ENCODE measurements at regions not wholly inside any gene's neighbourhood (a gene's known extent, or its start where the extent isn't known, plus 50 kb on each side); places are given as distances from the start of the nearest gene placed in this dataset.
A peak's percentile ranks its signal among the peaks of the same experiment; 100 is the strongest.

DNA sequence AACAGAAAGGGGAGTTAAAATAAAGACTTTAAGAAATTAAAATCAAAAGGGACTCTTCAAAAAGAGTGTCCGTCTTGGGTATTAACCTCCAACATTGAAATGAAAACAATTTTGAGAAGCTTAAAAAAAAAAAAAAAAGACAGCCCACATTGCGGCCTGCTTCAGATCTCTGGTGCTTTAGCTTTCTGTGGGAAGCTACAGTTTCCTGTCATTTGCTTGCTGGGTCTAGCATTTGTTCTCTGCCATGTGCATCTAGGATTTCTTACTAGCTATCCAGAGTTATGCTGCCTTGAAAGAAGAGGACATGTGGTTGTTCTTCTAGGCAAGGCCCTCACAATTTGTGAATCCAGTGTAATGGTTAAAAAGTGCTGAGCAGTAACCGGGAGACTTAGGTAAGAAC lies 375.3 kb downstream of the SLC4A3 start:
- DNase-seq: no peak

GRCh38 chr2:220005362-220005761 lies 377.9 kb downstream of the SLC4A3 start:
- DNase-seq: no peak

GRCh38 chr2:220006152-220006621 lies 378.8 kb downstream of the SLC4A3 start:
- no peak for DNase-seq

GRCh38 chr2:220011859-220012258 lies 384.4 kb downstream of the SLC4A3 start:
- DNase-seq: no peak

GRCh38 chr2:220014961-220015360 lies 387.5 kb downstream of the SLC4A3 start:
- DNase-seq: no peak

GRCh38 chr2:220015576-220015975 lies 388.1 kb downstream of the SLC4A3 start:
- no peak for DNase-seq

GRCh38 chr2:220025207-220025606 lies 397.8 kb downstream of the SLC4A3 start:
- no peak for DNase-seq

DNA sequence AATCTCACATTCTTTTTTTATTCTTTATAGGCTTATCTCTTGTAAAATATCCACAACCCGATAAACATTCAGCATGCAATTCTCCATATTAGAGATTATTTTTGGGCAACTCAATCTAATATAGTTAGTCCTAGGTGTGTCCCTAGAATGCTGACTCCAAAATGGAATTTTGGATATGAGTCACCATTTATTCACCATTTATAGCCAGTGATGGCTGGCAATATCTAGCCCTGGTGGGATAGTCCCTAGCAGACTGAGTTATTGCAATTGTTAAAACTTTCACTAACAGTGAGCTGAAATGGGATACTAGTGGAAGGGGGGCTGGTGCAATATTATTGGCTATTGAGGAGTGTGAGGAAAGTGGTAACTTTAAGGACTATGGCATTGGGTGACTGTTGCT lies 401.6 kb downstream of the SLC4A3 start:
- DNase-seq: no peak

GRCh38 chr2:220033546-220033945 lies 406.1 kb downstream of the SLC4A3 start:
- no peak for DNase-seq

DNA sequence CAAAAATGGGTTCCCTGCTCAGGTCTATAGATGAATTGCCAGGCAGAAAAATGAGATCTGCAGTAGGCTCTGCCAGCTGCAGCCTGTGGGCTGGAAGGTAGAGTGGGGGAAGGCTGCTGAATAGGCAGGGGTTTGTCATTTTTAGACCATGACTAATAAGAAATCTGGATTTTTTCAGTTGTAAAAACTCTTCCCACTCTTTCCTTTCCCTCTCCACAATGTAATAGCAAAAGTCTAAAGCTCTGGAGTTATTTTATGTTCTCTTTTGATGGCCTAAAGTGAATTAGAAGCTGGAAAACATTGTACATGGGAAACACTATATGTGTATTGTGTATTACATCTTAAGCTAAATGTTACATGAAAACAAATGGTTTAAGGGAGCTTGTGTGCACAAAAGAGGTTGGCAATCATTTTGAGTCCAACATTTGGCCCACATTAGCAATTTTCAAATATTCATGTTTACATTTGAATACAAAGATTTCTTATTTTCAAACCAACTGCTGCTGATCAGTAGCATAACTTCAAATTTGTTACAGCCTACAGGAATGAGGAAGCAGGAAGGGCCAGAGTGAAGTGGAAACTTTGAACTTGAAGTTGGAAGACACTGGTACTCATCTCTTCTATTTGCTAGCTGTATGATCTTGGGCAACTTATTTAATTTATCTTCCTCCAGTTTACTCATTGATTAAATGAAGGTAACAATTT lies 407.1 kb downstream of the SLC4A3 start:
- DNase-seq: no peak

GRCh38 chr2:220036431-220036830 lies 409.0 kb downstream of the SLC4A3 start:
- no peak for DNase-seq

DNA sequence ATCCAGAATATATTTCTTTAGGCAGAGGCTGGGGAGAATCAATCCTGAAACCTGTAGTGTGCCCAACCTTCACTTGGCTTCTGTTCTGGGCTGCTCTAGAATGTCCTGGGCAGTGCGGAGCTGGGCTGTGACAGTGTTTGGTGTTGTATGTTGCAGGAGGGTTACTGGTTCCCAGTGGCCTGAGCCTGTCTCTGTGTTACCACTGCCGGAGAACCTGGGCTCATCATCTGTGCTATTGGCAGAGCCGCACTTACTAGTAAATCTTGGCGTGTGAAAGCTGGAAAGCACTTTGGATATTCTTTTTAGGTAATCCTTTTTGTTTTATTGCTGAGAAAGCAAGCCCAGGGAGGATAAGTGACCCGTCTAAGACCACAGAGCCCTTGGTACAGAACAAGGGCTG lies 412.9 kb downstream of the SLC4A3 start:
- DNase-seq: no peak

GRCh38 chr2:220041447-220041846 lies 414.0 kb downstream of the SLC4A3 start:
- no peak for DNase-seq

DNA sequence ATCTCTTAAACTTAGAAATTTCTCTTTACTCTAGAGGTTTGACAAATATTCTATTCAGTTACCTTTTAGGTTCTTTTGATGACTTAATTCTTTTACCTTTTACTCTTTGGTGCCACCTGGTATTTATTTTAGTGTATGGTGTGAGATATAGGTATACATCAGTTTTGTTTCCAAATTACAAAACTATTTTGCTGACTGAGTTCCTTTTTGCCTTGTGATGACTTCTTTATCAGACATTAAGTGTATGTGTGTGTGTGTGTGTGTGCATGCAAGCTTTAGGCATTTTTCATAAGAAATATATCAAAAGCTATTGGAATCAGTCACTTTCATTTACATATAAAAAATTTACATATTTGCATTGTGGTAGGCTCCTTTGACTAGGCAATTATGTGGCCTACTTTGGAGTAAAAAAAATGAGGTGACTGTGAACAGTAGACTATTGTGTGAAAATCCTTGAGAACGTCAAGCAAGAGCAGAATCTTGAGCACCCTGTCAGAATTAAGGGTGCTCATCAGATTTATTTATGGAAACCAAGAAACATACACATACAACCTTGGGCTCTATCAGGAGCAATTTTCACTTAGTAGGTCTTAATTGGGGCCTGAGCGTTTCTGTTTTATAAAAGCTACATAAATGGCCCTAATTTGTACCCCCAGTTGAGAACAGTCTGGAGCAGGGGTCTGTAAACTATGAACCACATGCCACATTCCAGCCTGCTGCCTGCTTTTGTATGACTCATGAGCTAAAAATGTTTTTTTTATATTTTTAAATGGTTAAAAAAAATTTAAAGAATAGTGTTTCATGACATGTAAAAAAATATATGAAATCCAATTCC lies 415.9 kb downstream of the SLC4A3 start:
- DNase-seq: no peak

DNA sequence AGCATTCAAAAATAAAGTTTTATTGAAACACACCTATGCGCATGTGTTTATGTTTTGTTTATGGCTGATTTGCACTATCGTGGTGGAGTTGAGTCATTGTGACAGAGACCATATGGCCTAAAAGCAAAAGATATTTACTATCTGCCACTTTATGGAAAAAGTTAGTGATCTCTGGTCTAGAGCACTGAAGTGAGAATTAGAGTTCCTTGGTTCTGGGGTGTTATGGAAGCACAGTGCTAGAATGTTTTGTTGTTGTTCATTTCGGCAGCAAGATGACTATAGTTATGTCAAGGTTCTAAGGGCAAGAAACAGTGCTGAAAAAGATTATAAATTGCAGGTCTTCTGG lies 416.5 kb downstream of the SLC4A3 start:
- no peak for DNase-seq

- DNase-seq: no peak
These were observed 417.0 kb downstream of the SLC4A3 start for GRCh38 chr2:220044383-220044782.

DNA sequence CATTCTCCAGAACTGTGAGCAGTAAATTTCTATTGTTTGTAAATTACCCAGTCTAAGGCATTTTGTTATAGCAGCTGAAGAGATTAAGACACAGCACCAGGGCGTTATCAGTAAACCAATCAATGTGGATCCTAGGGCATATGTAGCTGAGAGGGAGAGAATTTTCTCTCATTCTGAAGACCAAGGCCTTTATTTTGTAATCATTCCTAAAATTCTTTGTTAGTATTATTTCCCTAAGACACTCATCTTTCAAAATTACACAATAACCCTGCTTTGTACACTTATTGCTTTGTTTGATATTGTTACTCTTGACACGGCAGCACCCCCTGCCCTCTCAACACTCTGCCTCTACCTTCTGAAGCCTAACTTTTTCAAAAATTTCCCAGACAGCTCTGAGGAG lies 419.1 kb downstream of the SLC4A3 start:
- no peak for DNase-seq

DNA sequence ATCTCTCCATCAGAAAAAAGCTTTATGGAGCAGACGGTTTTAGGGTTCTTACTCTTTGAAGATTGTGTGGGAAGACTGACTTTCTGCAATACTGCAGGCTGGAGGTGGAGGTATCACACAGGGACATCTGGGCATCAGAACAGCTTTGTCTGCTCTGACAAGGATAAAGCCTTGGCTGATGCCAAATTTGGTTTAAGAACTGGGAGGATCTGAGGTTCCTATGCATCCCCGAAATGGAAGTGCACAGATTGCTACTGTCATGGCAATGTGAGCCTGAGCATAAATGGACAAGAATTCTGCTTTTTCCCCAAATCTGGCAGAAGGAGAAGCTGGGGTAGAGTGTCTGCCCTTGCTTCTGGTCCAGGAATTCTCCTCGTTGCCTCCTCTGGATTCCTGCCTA lies 424.3 kb downstream of the SLC4A3 start:
- no peak for DNase-seq

GRCh38 chr2:220053919-220054318 lies 426.5 kb downstream of the SLC4A3 start:
- DNase-seq: no peak

DNA sequence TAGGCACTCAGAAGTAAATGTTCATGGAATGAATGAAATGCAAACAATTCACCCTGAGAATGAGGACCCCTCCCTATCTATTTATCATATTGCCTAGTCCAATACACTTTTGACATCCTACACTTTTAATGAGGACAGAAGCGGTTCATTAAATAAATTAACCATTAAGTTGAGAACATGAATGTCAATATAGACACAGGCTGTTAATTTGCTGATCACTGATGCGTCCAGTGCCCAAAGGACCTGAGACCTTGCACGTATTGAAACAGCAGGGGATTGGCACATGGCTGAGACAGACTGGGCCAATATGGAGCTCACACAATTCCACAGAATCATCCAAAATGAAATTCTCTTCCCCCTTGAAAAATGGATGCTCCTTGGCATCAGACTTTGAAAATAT lies 430.0 kb downstream of the SLC4A3 start:
- DNase-seq: no peak

GRCh38 chr2:220057916-220058315 lies 430.5 kb downstream of the SLC4A3 start:
- DNase-seq: no peak

GRCh38 chr2:220064111-220065030 lies 436.9 kb downstream of the SLC4A3 start:
- DNase-seq: peak; percentile 6

DNA sequence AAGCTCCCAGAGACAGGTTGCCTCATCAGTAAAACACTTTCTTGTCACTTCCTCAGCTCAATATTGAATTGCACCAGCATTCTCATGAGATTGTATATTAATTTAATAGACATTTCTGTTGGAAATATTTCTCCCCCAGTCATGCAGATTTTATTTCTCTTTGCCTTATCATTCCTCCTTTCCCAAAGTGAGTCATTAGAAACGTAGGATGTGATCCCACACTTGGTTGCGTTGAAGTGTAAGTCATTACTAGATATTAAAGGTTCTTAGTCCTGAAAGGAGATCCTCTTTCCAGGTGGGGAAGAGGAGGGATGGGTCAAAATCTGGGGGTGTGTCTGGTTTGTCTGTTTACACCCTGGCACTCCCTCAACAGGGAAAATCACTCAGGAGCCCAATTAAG lies 438.2 kb downstream of the SLC4A3 start:
- no peak for DNase-seq

Data from NCI-H510A (cell line).